Hepatocyte (in vitro differentiated cells): ENCODE measurements at regions not wholly inside any gene's neighbourhood (a gene's known extent, or its start where the extent isn't known, plus 50 kb on each side); places are given as distances from the start of the nearest gene placed in this dataset.

Experiments used
- EZH2 ChIP-seq: fragments of 200-600 bp; sonication (generic); IDR thresholded peaks from 2 replicates; pipeline ENCODE4 v1.6.1; 2016; ENCODE audit warnings: antibody characterized with exemption, mild to moderate bottlenecking, borderline replicate concordance
- EZH2phosphoT487 ChIP-seq: fragments of 200-600 bp; sonication (generic); IDR thresholded peaks from one replicate; pipeline ENCODE4 v1.6.1; 2018; ENCODE audit warnings: antibody characterized with exemption, mild to moderate bottlenecking, low read depth, moderate library complexity; ENCODE audit not compliant: unreplicated experiment, severe bottlenecking
- TF ChIP-seq, protein P1 (sequence below): fragments of 200-600 bp; sonication (generic); IDR thresholded peaks from 2 replicates; pipeline ENCODE4 v1.5.1; 2016; ENCODE audit warnings: antibody characterized with exemption, mild to moderate bottlenecking; ENCODE audit not compliant: poor library complexity

GRCh38 chr7:130793855-130794618 is 60.0 kb upstream of the KLF14 start:
- TF ChIP-seq, protein P1, sequence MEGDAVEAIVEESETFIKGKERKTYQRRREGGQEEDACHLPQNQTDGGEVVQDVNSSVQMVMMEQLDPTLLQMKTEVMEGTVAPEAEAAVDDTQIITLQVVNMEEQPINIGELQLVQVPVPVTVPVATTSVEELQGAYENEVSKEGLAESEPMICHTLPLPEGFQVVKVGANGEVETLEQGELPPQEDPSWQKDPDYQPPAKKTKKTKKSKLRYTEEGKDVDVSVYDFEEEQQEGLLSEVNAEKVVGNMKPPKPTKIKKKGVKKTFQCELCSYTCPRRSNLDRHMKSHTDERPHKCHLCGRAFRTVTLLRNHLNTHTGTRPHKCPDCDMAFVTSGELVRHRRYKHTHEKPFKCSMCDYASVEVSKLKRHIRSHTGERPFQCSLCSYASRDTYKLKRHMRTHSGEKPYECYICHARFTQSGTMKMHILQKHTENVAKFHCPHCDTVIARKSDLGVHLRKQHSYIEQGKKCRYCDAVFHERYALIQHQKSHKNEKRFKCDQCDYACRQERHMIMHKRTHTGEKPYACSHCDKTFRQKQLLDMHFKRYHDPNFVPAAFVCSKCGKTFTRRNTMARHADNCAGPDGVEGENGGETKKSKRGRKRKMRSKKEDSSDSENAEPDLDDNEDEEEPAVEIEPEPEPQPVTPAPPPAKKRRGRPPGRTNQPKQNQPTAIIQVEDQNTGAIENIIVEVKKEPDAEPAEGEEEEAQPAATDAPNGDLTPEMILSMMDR, result peak; percentile 4
- no peak for TF ChIP-seq EZH2
- no peak for TF ChIP-seq EZH2phosphoT487
